ENCODE measurements at regions not wholly inside any gene's neighbourhood (a gene's known extent, or its start where the extent isn't known, plus 50 kb on each side); places are given as distances from the start of the nearest gene placed in this dataset.
"Not testable (repeated sequence)": the region's sequence is repeated elsewhere in the genome, so short reads cannot be mapped to it uniquely, and the experiment has no call there.

GRCh38 chr6:113686049-113686448 is 171.1 kb upstream of the MARCKS start:
- no peaks in the 10 kb centered on the region for H3K9me3 ChIP-seq (ENCODE audit: low read depth, low read length)
- no peak overlapping the region for H3K4me3 ChIP-seq (ENCODE audit: low read length)
- H3K27me3 ChIP-seq (ENCODE audit: insufficient read depth, low read length) = no peaks in the 10 kb centered on the region
- H3K4me1 ChIP-seq (ENCODE audit: insufficient read depth, low read length) = no peaks in the 10 kb centered on the region

DNA sequence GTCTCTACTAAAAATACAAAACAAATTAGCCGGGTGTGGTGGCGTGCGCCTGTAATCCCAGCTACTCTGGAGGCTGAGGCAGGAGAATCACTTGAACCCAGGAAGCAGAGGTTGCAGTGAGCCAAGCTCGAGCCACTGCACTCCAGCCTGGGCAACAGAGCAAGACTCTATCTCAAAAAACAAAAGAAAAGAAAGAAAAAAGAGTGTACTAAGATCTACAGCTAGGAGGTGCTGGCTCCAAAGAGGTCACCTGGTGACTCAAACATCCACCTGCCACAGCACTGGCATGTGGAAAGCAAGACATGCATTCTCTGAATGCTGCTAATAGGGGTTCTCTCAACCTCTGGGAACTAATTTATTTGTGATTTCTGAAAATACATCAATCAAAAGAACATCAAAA is 167.5 kb upstream of the MARCKS start:
- not testable (repeated sequence) for H3K9me3 ChIP-seq (ENCODE audit: low read depth, low read length); H3K4me1 ChIP-seq (ENCODE audit: insufficient read depth, low read length); H3K4me3 ChIP-seq (ENCODE audit: low read length); H3K27me3 ChIP-seq (ENCODE audit: insufficient read depth, low read length)

- Histone ChIP-seq H3K9me3 (ENCODE audit: low read depth, low read length) (no peaks in the 10 kb centered on the region), H3K4me1 (ENCODE audit: insufficient read depth, low read length) (peaks cover 2% of the 10 kb centered on the region), H3K4me3 (ENCODE audit: low read length) (no peak overlapping the region), H3K27me3 (ENCODE audit: insufficient read depth, low read length) (no peaks in the 10 kb centered on the region)
Measured at GRCh38 chr6:113690281-113691259, 166.6 kb upstream of the MARCKS start.

GRCh38 chr6:113691260-113691656 is 165.9 kb upstream of the MARCKS start:
- Histone ChIP-seq H3K4me1 (ENCODE audit: insufficient read depth, low read length) (peaks cover 8% of the 10 kb centered on the region), H3K27me3 (ENCODE audit: insufficient read depth, low read length) (no peaks in the 10 kb centered on the region), H3K9me3 (ENCODE audit: low read depth, low read length) (no peaks in the 10 kb centered on the region), H3K4me3 (ENCODE audit: low read length) (no peak overlapping the region)

GRCh38 chr6:113693851-113694250 is 163.3 kb upstream of the MARCKS start:
- H3K4me1 ChIP-seq (ENCODE audit: insufficient read depth, low read length) = peaks cover 25% of the 10 kb centered on the region
- H3K27me3 ChIP-seq (ENCODE audit: insufficient read depth, low read length) = no peaks in the 10 kb centered on the region
- no peaks in the 10 kb centered on the region for H3K9me3 ChIP-seq (ENCODE audit: low read depth, low read length)
- no peak overlapping the region for H3K4me3 ChIP-seq (ENCODE audit: low read length)

GRCh38 chr6:113694278-113695077 is 162.7 kb upstream of the MARCKS start:
- Histone ChIP-seq H3K4me1 (ENCODE audit: insufficient read depth, low read length) (peaks cover 25% of the 10 kb centered on the region), H3K4me3 (ENCODE audit: low read length) (no peak overlapping the region), H3K27me3 (ENCODE audit: insufficient read depth, low read length) (no peaks in the 10 kb centered on the region), H3K9me3 (ENCODE audit: low read depth, low read length) (no peaks in the 10 kb centered on the region)

DNA sequence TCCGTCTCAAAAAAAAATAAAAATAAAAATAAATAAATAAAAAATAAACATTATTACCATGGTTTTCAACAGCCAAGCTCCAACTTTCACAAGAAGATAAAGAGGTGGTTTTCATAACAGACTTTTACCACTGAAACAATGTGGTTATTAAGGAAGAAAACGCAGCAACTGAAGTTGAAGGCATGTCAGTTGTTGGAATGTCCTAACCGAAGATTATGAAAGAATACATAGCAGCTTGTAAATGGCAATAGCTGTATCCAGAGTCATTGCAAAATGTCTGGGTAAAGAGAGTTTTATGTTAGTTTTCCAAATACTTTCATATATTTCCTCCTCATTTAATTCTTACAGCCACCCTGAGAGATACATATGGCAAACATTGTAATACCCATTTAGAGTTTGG is 161.6 kb upstream of the MARCKS start:
- H3K9me3 ChIP-seq (ENCODE audit: low read depth, low read length) = no peaks in the 10 kb centered on the region
- peaks cover 25% of the 10 kb centered on the region for H3K4me1 ChIP-seq (ENCODE audit: insufficient read depth, low read length)
- H3K4me3 ChIP-seq (ENCODE audit: low read length) = no peak overlapping the region
- no peaks in the 10 kb centered on the region for H3K27me3 ChIP-seq (ENCODE audit: insufficient read depth, low read length)

- Histone ChIP-seq H3K27me3 (ENCODE audit: insufficient read depth, low read length) (no peaks in the 10 kb centered on the region), H3K9me3 (ENCODE audit: low read depth, low read length) (no peaks in the 10 kb centered on the region), H3K4me1 (ENCODE audit: insufficient read depth, low read length) (peaks cover 25% of the 10 kb centered on the region), H3K4me3 (ENCODE audit: low read length) (no peak overlapping the region)
Measured at GRCh38 chr6:113696960-113697359, 160.2 kb upstream of the MARCKS start.

DNA sequence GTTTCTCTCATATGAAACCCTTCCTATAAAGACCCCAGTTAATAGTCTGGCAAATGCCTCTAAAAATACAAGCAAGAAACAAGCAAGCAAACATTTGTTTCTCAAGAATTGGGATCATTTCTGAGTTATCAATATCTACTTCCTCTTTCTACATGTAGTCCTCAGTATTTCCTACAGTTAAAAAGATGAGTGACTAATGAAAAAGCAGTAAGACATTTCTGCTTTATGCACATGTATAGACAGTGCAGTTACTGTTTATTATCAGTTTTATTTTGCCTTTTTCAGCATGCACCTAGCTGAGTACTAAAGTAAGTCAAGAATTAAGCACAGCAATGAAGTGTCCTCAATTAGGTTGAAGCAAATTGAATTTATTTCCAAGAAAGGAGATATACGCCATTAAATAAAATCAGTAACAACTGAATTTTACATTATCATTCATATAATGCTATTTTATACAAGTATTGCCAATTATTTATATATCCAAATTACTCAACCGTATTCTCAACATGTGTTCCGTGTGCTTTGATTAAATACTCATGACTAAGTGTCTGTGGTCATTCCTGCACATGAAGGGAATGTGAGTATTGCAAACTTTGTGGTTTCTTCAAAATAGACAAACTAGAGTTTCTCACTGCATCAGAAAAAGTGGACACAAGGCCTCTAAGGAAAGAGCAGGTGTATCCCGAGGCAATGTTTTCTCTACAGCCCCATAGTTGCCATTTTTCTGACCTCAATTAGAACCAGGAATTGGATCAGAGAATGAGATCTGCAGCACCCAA is 159.3 kb upstream of the MARCKS start:
- H3K27me3 ChIP-seq (ENCODE audit: insufficient read depth, low read length) = no peaks in the 10 kb centered on the region
- H3K4me1 ChIP-seq (ENCODE audit: insufficient read depth, low read length) = peaks cover 25% of the 10 kb centered on the region
- H3K9me3 ChIP-seq (ENCODE audit: low read depth, low read length) = no peaks in the 10 kb centered on the region
- H3K4me3 ChIP-seq (ENCODE audit: low read length) = no peak overlapping the region

DNA sequence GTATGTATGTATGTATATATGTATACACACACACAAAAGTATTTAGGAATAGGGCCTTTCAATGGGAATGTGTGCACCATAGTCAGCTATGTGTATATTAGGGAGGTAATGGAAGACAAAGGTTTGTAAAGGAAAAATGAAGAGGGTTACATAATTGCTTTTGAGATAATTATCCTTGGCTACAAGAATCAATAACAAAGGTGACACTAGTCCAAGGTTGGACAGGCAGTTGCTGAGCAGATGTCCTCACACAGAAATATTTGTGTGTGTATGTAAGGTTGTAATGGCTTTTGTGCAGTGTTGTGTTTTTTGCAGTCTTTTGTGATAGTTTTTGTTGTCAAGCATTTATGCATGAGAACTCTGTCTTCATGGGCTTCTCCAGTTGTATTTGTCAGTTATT is 157.9 kb upstream of the MARCKS start:
- H3K9me3 ChIP-seq (ENCODE audit: low read depth, low read length) = no peaks in the 10 kb centered on the region

DNA sequence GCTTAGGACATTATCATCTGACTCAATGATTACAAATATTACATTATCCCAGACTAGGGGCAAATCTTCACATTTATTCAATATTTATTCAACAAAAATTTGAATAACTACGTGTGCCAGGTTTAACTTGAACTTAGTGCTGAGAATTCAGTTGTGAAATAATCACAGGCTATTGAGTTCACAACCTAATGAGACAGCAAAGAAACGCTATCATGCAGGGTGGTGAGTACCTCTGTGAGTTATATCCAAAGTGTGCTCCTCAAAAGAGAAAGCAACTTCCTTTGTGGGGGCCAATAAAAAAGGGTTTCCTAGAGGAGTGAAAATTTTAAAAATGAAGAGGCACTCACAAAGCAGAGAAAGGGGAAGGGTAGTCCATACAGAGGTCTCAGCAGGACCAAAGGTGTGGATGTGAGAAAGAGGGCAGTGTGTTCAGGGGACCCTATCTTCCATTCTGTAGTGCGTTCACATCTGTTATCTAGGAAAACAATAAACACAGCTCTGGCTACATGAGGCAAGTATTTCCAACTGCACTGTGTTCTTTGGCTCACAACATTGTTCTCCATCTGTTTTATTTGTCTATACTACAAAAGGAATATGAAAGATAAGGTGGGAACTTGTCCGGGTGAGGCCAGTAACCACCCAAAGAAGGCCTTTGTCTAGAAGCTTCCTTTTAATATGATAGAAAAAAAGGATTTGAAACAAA is 155.4 kb upstream of the MARCKS start:
- H3K4me3 ChIP-seq (ENCODE audit: low read length) = no peak overlapping the region
- peaks cover 13% of the 10 kb centered on the region for H3K4me1 ChIP-seq (ENCODE audit: insufficient read depth, low read length)
- no peaks in the 10 kb centered on the region for H3K27me3 ChIP-seq (ENCODE audit: insufficient read depth, low read length)
- H3K9me3 ChIP-seq (ENCODE audit: low read depth, low read length) = no peaks in the 10 kb centered on the region

More for the DNA sequence above, 157.9 kb upstream of the MARCKS start:
- Histone ChIP-seq H3K4me3 (ENCODE audit: low read length) (no peak overlapping the region), H3K27me3 (ENCODE audit: insufficient read depth, low read length) (no peaks in the 10 kb centered on the region), H3K4me1 (ENCODE audit: insufficient read depth, low read length) (peaks cover 25% of the 10 kb centered on the region)

DNA sequence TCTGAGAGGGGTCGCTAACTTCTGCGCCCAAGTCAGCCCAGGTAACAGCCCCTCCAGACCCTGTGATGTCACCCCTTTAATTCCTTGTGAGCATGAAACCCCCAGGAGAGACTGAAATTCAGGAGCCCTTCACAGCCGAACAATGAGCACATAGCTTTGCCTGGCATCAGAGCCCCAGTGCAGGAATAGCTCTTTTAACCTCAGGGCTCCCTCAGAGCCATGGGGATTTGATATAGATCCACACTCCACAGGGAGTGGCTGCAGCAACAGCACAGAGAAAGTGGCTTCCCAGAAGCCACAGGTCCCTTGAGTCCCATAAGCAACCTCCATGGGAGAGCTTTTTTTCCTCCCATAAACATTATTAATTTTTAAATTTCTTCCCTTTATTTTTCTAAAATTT is 150.0 kb upstream of the MARCKS start:
- H3K4me1 ChIP-seq (ENCODE audit: insufficient read depth, low read length) = no peaks in the 10 kb centered on the region
- H3K9me3 ChIP-seq (ENCODE audit: low read depth, low read length) = no peaks in the 10 kb centered on the region
- no peak overlapping the region for H3K4me3 ChIP-seq (ENCODE audit: low read length)
- no peaks in the 10 kb centered on the region for H3K27me3 ChIP-seq (ENCODE audit: insufficient read depth, low read length)

DNA sequence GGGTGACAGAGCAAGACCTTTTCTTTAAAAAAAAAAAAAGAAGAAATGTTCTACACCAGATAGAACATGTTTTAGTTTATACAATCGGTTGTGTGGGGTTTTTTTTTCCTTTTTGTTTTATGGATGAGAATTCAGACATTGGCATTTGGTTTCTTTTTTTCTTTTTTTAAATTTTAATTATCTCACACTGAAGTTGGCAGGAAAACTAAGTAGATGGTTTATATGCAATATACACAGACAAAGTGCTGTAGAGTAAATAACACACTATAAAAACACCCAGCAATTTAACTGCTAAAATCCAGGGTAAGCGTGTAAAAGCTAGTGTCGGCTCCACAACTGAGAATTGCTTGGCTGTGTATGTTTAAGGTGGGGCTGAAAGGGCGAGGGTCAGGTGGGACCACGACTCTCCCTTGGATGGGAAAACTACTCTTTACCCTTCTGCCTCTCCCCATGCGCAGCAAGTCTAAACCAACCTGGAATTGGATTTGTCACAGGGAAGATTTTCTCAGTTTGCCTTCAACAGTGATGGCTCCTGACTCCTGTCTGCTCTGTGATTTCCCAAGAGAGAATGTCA is 147.1 kb upstream of the MARCKS start:
- no peaks in the 10 kb centered on the region for H3K9me3 ChIP-seq (ENCODE audit: low read depth, low read length)
- H3K27me3 ChIP-seq (ENCODE audit: insufficient read depth, low read length) = no peaks in the 10 kb centered on the region
- H3K4me3 ChIP-seq (ENCODE audit: low read length) = no peak overlapping the region

DNA sequence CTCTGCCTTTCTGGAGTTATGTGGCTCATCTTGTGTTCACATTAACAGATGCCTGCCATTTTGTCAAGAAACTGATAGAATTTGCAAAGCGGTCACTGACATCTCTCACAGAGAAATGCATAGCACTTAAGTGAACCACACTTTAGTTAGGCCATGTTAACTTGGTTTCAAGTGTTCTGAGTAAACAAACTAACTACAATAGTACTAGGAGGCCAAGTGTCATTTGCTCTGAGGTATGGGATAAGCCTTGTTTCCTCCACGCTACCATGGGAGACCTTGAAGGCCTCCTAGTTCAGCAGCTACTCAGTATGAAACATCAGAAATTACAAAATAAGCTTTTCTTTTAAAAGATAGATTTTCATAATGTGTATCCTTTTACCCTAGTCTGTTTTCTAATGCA is 143.5 kb upstream of the MARCKS start:
- Histone ChIP-seq H3K9me3 (ENCODE audit: low read depth, low read length) (no peaks in the 10 kb centered on the region), H3K4me3 (ENCODE audit: low read length) (no peak overlapping the region), H3K27me3 (ENCODE audit: insufficient read depth, low read length) (no peaks in the 10 kb centered on the region), H3K4me1 (ENCODE audit: insufficient read depth, low read length) (no peaks in the 10 kb centered on the region)

More for the DNA sequence above, 147.1 kb upstream of the MARCKS start:
- H3K4me1 ChIP-seq (ENCODE audit: insufficient read depth, low read length) = no peaks in the 10 kb centered on the region
